ENCODE measurements at regions not wholly inside any gene's neighbourhood (a gene's known extent, or its start where the extent isn't known, plus 50 kb on each side); places are given as distances from the start of the nearest gene placed in this dataset.

- Histone ChIP-seq H3K4me1 (ENCODE audit: control insufficient read depth, insufficient read depth, low read length) (no peaks in the 10 kb centered on the region), H3K36me3 (ENCODE audit: control insufficient read depth, insufficient read depth, low read length) (no peaks in the 10 kb centered on the region), H3K27me3 (ENCODE audit: control insufficient read depth, insufficient read depth, low read length) (no peaks in the 10 kb centered on the region), H3K9ac (ENCODE audit: low read depth, low read length) (no peak overlapping the region), H3K9me3 (ENCODE audit: control insufficient read depth, insufficient read depth, low read length) (no peaks in the 10 kb centered on the region), H3K4me3 (ENCODE audit: low read depth, low read length) (no peak overlapping the region)
These were observed 234.4 kb upstream of the CLEC14A start for GRCh38 chr14:38490273-38490672.

GRCh38 chr14:38485026-38485425 is 229.1 kb upstream of the CLEC14A start:
- H3K36me3 ChIP-seq (ENCODE audit: control insufficient read depth, insufficient read depth, low read length): no peaks in the 10 kb centered on the region
- H3K4me1 ChIP-seq (ENCODE audit: control insufficient read depth, insufficient read depth, low read length): no peaks in the 10 kb centered on the region
- no peak overlapping the region for H3K4me3 ChIP-seq (ENCODE audit: low read depth, low read length)
- H3K9ac ChIP-seq (ENCODE audit: low read depth, low read length): no peak overlapping the region
- no peaks in the 10 kb centered on the region for H3K27me3 ChIP-seq (ENCODE audit: control insufficient read depth, insufficient read depth, low read length)
- H3K9me3 ChIP-seq (ENCODE audit: control insufficient read depth, insufficient read depth, low read length): no peaks in the 10 kb centered on the region

DNA sequence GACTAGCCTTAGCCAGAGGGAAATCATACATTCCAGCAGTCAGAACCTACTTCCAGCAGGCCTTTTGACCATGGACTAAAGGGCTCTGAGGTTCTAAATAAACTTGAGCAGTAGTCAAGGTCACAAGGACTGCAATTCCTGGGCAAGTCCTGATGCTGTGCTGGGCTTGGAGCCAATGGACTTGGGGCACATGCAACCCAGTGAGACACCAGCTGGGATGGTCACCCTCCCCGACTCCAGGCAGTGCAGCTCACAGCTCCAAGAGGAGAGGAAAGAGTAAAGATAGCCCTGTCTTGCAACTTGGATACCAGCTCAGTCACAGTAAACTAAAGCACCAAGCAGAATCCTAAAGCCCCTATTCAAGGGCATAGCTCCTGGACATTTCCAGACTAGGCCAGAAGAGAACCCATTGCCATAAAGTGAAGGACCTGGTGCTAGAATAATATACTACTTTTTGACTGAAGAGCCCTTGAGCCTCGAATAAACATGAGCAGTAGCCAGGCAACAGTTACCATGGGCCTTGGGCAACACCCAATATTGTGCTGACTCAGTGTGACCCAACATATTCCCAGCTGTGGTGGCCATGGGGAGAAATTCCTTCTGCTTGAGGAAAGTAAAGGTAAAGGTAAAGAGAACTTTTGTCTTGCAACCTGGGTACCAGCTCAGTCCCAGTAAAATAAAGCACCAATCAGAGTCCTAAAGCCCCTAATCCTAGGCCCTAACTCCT is 226.2 kb upstream of the CLEC14A start:
- Histone ChIP-seq H3K36me3 (ENCODE audit: control insufficient read depth, insufficient read depth, low read length) (no peaks in the 10 kb centered on the region), H3K4me1 (ENCODE audit: control insufficient read depth, insufficient read depth, low read length) (no peaks in the 10 kb centered on the region), H3K4me3 (ENCODE audit: low read depth, low read length) (no peak overlapping the region), H3K27me3 (ENCODE audit: control insufficient read depth, insufficient read depth, low read length) (no peaks in the 10 kb centered on the region), H3K9ac (ENCODE audit: low read depth, low read length) (no peak overlapping the region), H3K9me3 (ENCODE audit: control insufficient read depth, insufficient read depth, low read length) (no peaks in the 10 kb centered on the region)

DNA sequence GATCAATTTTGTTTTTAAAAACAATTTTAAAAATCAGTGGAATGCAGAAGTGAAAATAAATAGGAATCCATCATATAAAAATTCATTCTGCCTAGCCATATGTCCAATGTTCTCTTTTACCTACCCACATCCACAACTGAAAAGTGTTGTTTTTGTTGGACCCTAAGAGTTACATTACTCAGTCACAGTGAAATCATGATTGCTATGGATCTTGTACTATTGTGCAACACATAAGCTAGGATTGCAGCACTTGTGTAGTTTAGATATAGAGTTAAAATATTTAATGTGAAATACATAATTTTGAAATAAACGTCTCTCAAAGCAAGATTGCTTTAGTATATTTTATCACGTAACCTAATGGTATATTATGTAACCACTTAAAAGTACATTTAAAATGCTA is 213.3 kb upstream of the CLEC14A start:
- no peaks in the 10 kb centered on the region for H3K9me3 ChIP-seq (ENCODE audit: control insufficient read depth, insufficient read depth, low read length)
- no peak overlapping the region for H3K9ac ChIP-seq (ENCODE audit: low read depth, low read length)
- no peaks in the 10 kb centered on the region for H3K36me3 ChIP-seq (ENCODE audit: control insufficient read depth, insufficient read depth, low read length)
- no peaks in the 10 kb centered on the region for H3K27me3 ChIP-seq (ENCODE audit: control insufficient read depth, insufficient read depth, low read length)
- no peaks in the 10 kb centered on the region for H3K4me1 ChIP-seq (ENCODE audit: control insufficient read depth, insufficient read depth, low read length)
- no peak overlapping the region for H3K4me3 ChIP-seq (ENCODE audit: low read depth, low read length)

DNA sequence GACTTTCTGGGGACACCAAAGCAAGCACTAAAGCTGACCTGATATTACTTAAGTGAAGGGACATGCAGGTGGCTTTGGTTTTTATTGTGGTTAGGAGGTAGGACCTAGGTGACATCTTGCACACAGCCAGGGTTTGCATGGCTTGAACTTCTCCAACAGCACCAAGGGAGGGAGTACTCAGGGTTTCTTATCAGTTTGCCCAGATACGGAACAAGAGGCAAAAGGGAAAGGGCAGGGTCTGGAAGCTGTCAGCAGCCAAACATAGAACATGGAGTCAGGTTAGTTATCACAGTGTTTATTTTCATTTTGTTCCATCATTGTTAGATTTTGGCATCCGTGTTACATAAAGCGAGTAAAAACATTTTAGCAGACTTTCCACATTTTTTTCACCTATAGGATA is 186.3 kb upstream of the CLEC14A start:
- no peak overlapping the region for H3K4me3 ChIP-seq (ENCODE audit: low read depth, low read length)
- H3K36me3 ChIP-seq (ENCODE audit: control insufficient read depth, insufficient read depth, low read length): no peaks in the 10 kb centered on the region
- H3K9ac ChIP-seq (ENCODE audit: low read depth, low read length): no peak overlapping the region
- no peaks in the 10 kb centered on the region for H3K9me3 ChIP-seq (ENCODE audit: control insufficient read depth, insufficient read depth, low read length)
- H3K27me3 ChIP-seq (ENCODE audit: control insufficient read depth, insufficient read depth, low read length): no peaks in the 10 kb centered on the region
- H3K4me1 ChIP-seq (ENCODE audit: control insufficient read depth, insufficient read depth, low read length): no peaks in the 10 kb centered on the region

- Histone ChIP-seq H3K27me3 (ENCODE audit: control insufficient read depth, insufficient read depth, low read length) (no peaks in the 10 kb centered on the region), H3K9ac (ENCODE audit: low read depth, low read length) (no peak overlapping the region), H3K4me1 (ENCODE audit: control insufficient read depth, insufficient read depth, low read length) (no peaks in the 10 kb centered on the region), H3K36me3 (ENCODE audit: control insufficient read depth, insufficient read depth, low read length) (no peaks in the 10 kb centered on the region), H3K4me3 (ENCODE audit: low read depth, low read length) (no peak overlapping the region), H3K9me3 (ENCODE audit: control insufficient read depth, insufficient read depth, low read length) (no peaks in the 10 kb centered on the region)
These were observed 176.3 kb upstream of the CLEC14A start for GRCh38 chr14:38432186-38432585.

GRCh38 chr14:38431156-38431555 is 175.3 kb upstream of the CLEC14A start:
- H3K4me1 ChIP-seq (ENCODE audit: control insufficient read depth, insufficient read depth, low read length): no peaks in the 10 kb centered on the region
- no peak overlapping the region for H3K4me3 ChIP-seq (ENCODE audit: low read depth, low read length)
- no peaks in the 10 kb centered on the region for H3K27me3 ChIP-seq (ENCODE audit: control insufficient read depth, insufficient read depth, low read length)
- H3K36me3 ChIP-seq (ENCODE audit: control insufficient read depth, insufficient read depth, low read length): no peaks in the 10 kb centered on the region
- no peak overlapping the region for H3K9ac ChIP-seq (ENCODE audit: low read depth, low read length)
- no peaks in the 10 kb centered on the region for H3K9me3 ChIP-seq (ENCODE audit: control insufficient read depth, insufficient read depth, low read length)

DNA sequence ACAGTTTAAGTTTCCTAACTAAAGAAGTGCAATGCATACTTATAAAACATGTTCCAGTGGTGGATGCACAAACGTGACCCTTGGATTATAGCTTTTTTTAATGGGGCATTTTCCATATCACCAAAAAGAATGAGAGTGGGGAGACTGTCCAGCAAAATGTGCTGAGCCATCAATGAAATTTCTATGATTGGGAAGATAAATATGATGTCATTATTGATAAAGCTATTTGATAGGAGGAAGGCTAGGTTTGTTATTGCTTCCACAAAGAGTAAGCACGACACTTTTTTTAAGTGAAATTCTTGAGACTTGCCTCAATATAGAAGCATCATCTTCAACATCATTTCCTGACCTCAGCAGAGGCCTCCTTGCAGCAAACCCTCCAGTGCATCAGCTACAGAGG is 174.6 kb upstream of the CLEC14A start:
- Histone ChIP-seq H3K9ac (ENCODE audit: low read depth, low read length) (no peak overlapping the region), H3K27me3 (ENCODE audit: control insufficient read depth, insufficient read depth, low read length) (no peaks in the 10 kb centered on the region), H3K4me3 (ENCODE audit: low read depth, low read length) (no peak overlapping the region), H3K9me3 (ENCODE audit: control insufficient read depth, insufficient read depth, low read length) (no peaks in the 10 kb centered on the region), H3K4me1 (ENCODE audit: control insufficient read depth, insufficient read depth, low read length) (no peaks in the 10 kb centered on the region), H3K36me3 (ENCODE audit: control insufficient read depth, insufficient read depth, low read length) (no peaks in the 10 kb centered on the region)

DNA sequence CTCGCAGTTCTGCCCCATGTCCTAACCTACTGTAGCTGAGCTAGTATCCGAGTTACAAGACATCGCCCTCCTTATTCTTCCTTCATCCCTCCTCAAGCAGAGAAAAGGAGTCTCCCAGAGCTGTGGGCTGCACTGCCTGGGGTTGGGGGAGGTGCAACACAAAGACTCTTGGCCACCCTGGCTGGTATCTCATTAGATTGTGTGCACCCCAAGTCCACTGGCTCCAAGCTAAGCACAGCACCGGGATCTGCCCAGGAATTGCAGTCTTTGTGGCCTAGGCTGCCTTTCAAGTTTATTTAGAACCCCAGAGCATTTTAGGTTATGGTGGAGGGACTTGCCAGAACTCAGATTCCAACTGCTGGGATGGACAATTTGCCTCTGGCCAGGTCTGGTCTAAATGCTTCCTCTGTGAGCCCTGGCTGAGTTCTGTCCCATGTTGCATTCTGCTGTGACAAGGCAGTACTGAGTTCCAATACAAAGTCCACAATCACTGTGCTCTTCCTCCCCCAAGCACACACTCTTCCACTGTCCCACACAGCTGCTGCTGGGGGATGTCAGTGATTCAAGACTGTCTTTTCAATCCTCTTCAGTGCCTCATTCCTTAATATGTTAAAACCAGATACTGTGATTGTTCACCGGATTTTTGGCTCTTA is 169.6 kb upstream of the CLEC14A start:
- H3K9ac ChIP-seq (ENCODE audit: low read depth, low read length): no peak overlapping the region
- no peaks in the 10 kb centered on the region for H3K27me3 ChIP-seq (ENCODE audit: control insufficient read depth, insufficient read depth, low read length)
- no peaks in the 10 kb centered on the region for H3K9me3 ChIP-seq (ENCODE audit: control insufficient read depth, insufficient read depth, low read length)
- no peaks in the 10 kb centered on the region for H3K36me3 ChIP-seq (ENCODE audit: control insufficient read depth, insufficient read depth, low read length)
- no peak overlapping the region for H3K4me3 ChIP-seq (ENCODE audit: low read depth, low read length)
- H3K4me1 ChIP-seq (ENCODE audit: control insufficient read depth, insufficient read depth, low read length): no peaks in the 10 kb centered on the region

DNA sequence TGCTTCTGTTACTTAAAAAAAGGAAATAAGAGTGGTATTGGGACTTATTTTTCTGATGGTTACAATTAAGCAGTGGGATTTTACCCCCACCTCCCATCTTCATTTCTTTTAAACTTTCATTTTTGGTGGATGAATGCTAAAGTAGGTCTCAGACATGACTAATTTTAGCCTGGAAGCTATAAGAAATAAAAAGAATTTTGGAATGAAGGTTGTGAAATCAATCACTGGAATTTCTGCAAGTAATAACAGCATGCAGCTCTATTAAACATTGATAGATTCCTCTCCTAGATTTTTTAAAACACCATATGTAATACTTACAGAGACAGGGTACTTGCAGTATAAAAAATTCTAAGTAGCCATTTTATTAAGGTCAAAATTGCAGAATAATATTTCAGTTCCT is 164.2 kb upstream of the CLEC14A start:
- no peak overlapping the region for H3K9ac ChIP-seq (ENCODE audit: low read depth, low read length)
- no peaks in the 10 kb centered on the region for H3K36me3 ChIP-seq (ENCODE audit: control insufficient read depth, insufficient read depth, low read length)
- H3K4me3 ChIP-seq (ENCODE audit: low read depth, low read length): no peak overlapping the region

GRCh38 chr14:38419579-38419978 is 163.7 kb upstream of the CLEC14A start:
- H3K27me3 ChIP-seq (ENCODE audit: control insufficient read depth, insufficient read depth, low read length): no peaks in the 10 kb centered on the region
- H3K4me3 ChIP-seq (ENCODE audit: low read depth, low read length): no peak overlapping the region
- no peak overlapping the region for H3K9ac ChIP-seq (ENCODE audit: low read depth, low read length)
- no peaks in the 10 kb centered on the region for H3K36me3 ChIP-seq (ENCODE audit: control insufficient read depth, insufficient read depth, low read length)
- no peaks in the 10 kb centered on the region for H3K9me3 ChIP-seq (ENCODE audit: control insufficient read depth, insufficient read depth, low read length)
- no peaks in the 10 kb centered on the region for H3K4me1 ChIP-seq (ENCODE audit: control insufficient read depth, insufficient read depth, low read length)

More for the DNA sequence above, 164.2 kb upstream of the CLEC14A start:
- no peaks in the 10 kb centered on the region for H3K4me1 ChIP-seq (ENCODE audit: control insufficient read depth, insufficient read depth, low read length)
- no peaks in the 10 kb centered on the region for H3K9me3 ChIP-seq (ENCODE audit: control insufficient read depth, insufficient read depth, low read length)
- H3K27me3 ChIP-seq (ENCODE audit: control insufficient read depth, insufficient read depth, low read length): no peaks in the 10 kb centered on the region

DNA sequence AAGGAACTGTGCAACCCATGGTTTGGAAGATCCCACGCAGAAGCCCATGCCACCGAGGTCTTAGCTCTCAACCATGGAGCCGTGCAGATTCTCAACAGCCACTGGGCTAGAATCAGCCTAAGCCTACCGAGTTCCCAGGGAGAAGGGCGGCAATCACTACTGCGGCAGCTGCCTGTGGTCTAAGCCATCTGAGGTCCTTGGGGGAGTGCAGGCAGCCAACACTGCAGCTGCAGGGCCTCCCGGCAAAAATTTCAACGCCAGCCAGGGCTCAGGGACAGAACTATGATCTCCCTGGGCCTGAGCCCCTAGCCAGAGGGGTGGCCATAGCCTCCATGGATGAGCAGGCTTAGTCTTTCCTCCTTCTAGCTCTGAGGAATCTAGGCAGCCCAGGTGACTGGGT is 156.8 kb upstream of the CLEC14A start:
- H3K27me3 ChIP-seq (ENCODE audit: control insufficient read depth, insufficient read depth, low read length): no peaks in the 10 kb centered on the region
- no peaks in the 10 kb centered on the region for H3K36me3 ChIP-seq (ENCODE audit: control insufficient read depth, insufficient read depth, low read length)
- no peaks in the 10 kb centered on the region for H3K4me1 ChIP-seq (ENCODE audit: control insufficient read depth, insufficient read depth, low read length)
- no peaks in the 10 kb centered on the region for H3K9me3 ChIP-seq (ENCODE audit: control insufficient read depth, insufficient read depth, low read length)
- no peak overlapping the region for H3K4me3 ChIP-seq (ENCODE audit: low read depth, low read length)
- H3K9ac ChIP-seq (ENCODE audit: low read depth, low read length): no peak overlapping the region

All from iPS-15b (cell line).